Panc1 (cell line): ENCODE measurements at regions not wholly inside any gene's neighbourhood (a gene's known extent, or its start where the extent isn't known, plus 50 kb on each side); places are given as distances from the start of the nearest gene placed in this dataset.

Experiments used
- ATAC-seq: fragments of 200-7000 bp; cut with Tn5 transposase; 2 replicates; pipeline ENCODE4 v1.9.1; 2020; ENCODE audit warnings: mild to moderate bottlenecking, moderate library complexity
- BruUV-seq: library from RNA; stranded (reverse); fragments of 400-500 nt; replicated peaks from 2 replicates; lab custom pipeline; 2021; lab: Mats Ljungman, UMichigan
- CTCF ChIA-PET: fragments of 300-600 bp; sonication (Branson Sonifier 250); formaldehyde crosslinking; loops from one replicate; lab custom pipeline; 2022; ENCODE audit warnings: antibody characterized with exemption; lab: Charles Lee
- POLR2A ChIA-PET: fragments of 300-600 bp; sonication (Branson Sonifier 250); formaldehyde crosslinking; loops from one replicate; lab custom pipeline; 2022; ENCODE audit warnings: antibody characterized with exemption; lab: Charles Lee
- DNase-seq: peaks from one replicate; pipeline ENCODE4 v3.0.0-alpha.2; 2010; ENCODE audit warnings: low read depth, low spot score
- H3K27ac ChIP-seq: 2 replicates; pipeline ENCODE4 v1.5.1; 2011; ENCODE audit warnings: mild to moderate bottlenecking, low read length, inconsistent platforms
- H3K27me3 ChIP-seq: fragments of 200-500 bp; sonication (Bioruptor generic); 2 replicates; pipeline ENCODE4 v1.6.0; 2014; ENCODE audit warnings: low read length, inconsistent platforms; ENCODE audit not compliant: control insufficient read depth, insufficient read depth
- H3K36me3 ChIP-seq: fragments of 200-500 bp; sonication (Bioruptor generic); 2 replicates; pipeline ENCODE4 v1.5.1; 2014; ENCODE audit warnings: inconsistent platforms, mild to moderate bottlenecking, low read length, moderate library complexity; ENCODE audit not compliant: control insufficient read depth, insufficient read depth
- H3K4me1 ChIP-seq: 2 replicates; pipeline ENCODE4 v1.5.1; 2011; ENCODE audit warnings: inconsistent platforms, mild to moderate bottlenecking, low read length, moderate library complexity; ENCODE audit not compliant: control insufficient read depth, insufficient read depth
- H3K4me3 ChIP-seq, 2 experiments: 2 replicates each; pipeline ENCODE4 v1.5.1; 2011 to 2012; ENCODE audit warnings: low read depth in 2 of 2, low read length in 2 of 2, mild to moderate bottlenecking in 2 of 2, inconsistent platforms in 1 of 2, moderate library complexity in 1 of 2
- H3K9me3 ChIP-seq: fragments of 200-500 bp; sonication (Bioruptor generic); 2 replicates; pipeline ENCODE4 v1.5.1; 2014; ENCODE audit warnings: low read depth, mild to moderate bottlenecking, inconsistent platforms, low read length, moderate library complexity; ENCODE audit not compliant: control insufficient read depth, insufficient read depth
- CTCF ChIP-seq: fragments of 450-650 bp; IDR thresholded peaks from 2 replicates; pipeline ENCODE4 v1.5.1; 2017; ENCODE audit warnings: mild to moderate bottlenecking
- POLR2AphosphoS5 ChIP-seq: IDR thresholded peaks from 2 replicates; pipeline ENCODE4 v1.6.1; 2012; ENCODE audit warnings: mild to moderate bottlenecking, low read depth, low read length, moderate library complexity
- REST ChIP-seq, 2 experiments: IDR thresholded peaks; 2 replicates each; pipeline ENCODE4 v1.6.1; 2011 to 2012; ENCODE audit warnings: low read depth in 2 of 2, control low read depth in 1 of 2, low read length in 1 of 2, mild to moderate bottlenecking in 1 of 2, moderate library complexity in 1 of 2; ENCODE audit not compliant: insufficient read depth in 1 of 2
- SIN3A ChIP-seq: IDR thresholded peaks from 2 replicates; pipeline ENCODE4 v1.6.1; 2012; ENCODE audit warnings: low read depth, mild to moderate bottlenecking, low read length, moderate library complexity, borderline replicate concordance; ENCODE audit not compliant: insufficient read depth
- TCF7L2 ChIP-seq: IDR thresholded peaks from 2 replicates; pipeline ENCODE4 v1.6.1; 2011; ENCODE audit warnings: mild to moderate bottlenecking, low read depth, low read length, inconsistent platforms
- in situ Hi-C: cut with HindIII; loops from 2 replicates; pipeline ENCODE4 v1.10.0; 2016; ENCODE audit warnings: low sequenced_read_pairs, low pct_unique_long_range_greater_than_20kb
- intact Hi-C: fragments of 100-400 bp; cut with micrococcal nuclease; formaldehyde crosslinking; loops from one replicate; pipeline ENCODE4 v1.10.0; 2022; ENCODE audit not compliant: unreplicated experiment

GRCh38 chr20:12673352-12673751 is 335.4 kb upstream of the SPTLC3 start:
- H3K9me3 ChIP-seq, result no peaks in the 10 kb centered on the region
- no peak overlapping the region for H3K4me3 ChIP-seq
- POLR2A ChIA-PET, result no interaction called here
- no peaks in the 10 kb centered on the region for H3K27me3 ChIP-seq
- DNase-seq, result no peak
- no TSS peak for BruUV-seq
- H3K4me1 ChIP-seq, result no peaks in the 10 kb centered on the region
- in situ Hi-C loops, result no loop called here
- H3K36me3 ChIP-seq, result no peaks in the 10 kb centered on the region
- H3K27ac ChIP-seq, result no peak overlapping the region
- ATAC-seq, result no peak
- TF ChIP-seq POLR2AphosphoS5 (no peak), REST (IDR thresholded peaks at IDR 0.05; ENCODE audit: insufficient read depth in 1 of 2, low read depth in 2 of 2, low read length in 1 of 2) (no peak), TCF7L2 (no peak), CTCF (no peak), SIN3A (no peak)
- intact Hi-C loops, result no loop called here
- CTCF ChIA-PET, result no interaction called here

GRCh38 chr20:12677925-12678324 is 330.8 kb upstream of the SPTLC3 start:
- Histone ChIP-seq H3K4me3 (no peak overlapping the region), H3K9me3 (no peaks in the 10 kb centered on the region), H3K27ac (no peak overlapping the region), H3K36me3 (no peaks in the 10 kb centered on the region), H3K4me1 (no peaks in the 10 kb centered on the region), H3K27me3 (no peaks in the 10 kb centered on the region)
- BruUV-seq, result no TSS peak
- ChIA-PET CTCF (no interaction called here), POLR2A (no interaction called here)
- no peak for TF ChIP-seq POLR2AphosphoS5
- no peak for TF ChIP-seq REST (IDR thresholded peaks at IDR 0.05; ENCODE audit: insufficient read depth in 1 of 2, low read depth in 2 of 2, low read length in 1 of 2)
- no peak for TF ChIP-seq CTCF
- TF ChIP-seq TCF7L2, result no peak
- no peak for TF ChIP-seq SIN3A
- no peak for ATAC-seq
- no peak for DNase-seq
- intact Hi-C loops (no loop called here), in situ Hi-C loops (no loop called here)
